ENCODE measurements at regions not wholly inside any gene's neighbourhood (a gene's known extent, or its start where the extent isn't known, plus 50 kb on each side); places are given as distances from the start of the nearest gene placed in this dataset.

- no peak for DNase-seq (ENCODE audit: low spot score)
Measured at GRCh38 chr3:56985460-56985859, 75.0 kb upstream of the SPATA12 start.

GRCh38 chr3:56983427-56983826 is 77.0 kb upstream of the SPATA12 start:
- DNase-seq (ENCODE audit: low spot score): no peak

GRCh38 chr3:56981445-56982230 is 78.8 kb upstream of the SPATA12 start:
- no peak for DNase-seq (ENCODE audit: low spot score)

- DNase-seq (ENCODE audit: low spot score): no peak
Measured at GRCh38 chr3:56980798-56981390, 79.6 kb upstream of the SPATA12 start.

GRCh38 chr3:56980243-56980642 is 80.2 kb upstream of the SPATA12 start:
- DNase-seq (ENCODE audit: low spot score): no peak

- DNase-seq (ENCODE audit: low spot score): no peak
Measured at GRCh38 chr3:56979791-56980190, 80.7 kb upstream of the SPATA12 start.

- no peak for DNase-seq (ENCODE audit: low spot score)
Measured at GRCh38 chr3:56977561-56977889, 82.9 kb upstream of the SPATA12 start.

GRCh38 chr3:56976651-56977560 is 83.6 kb upstream of the SPATA12 start:
- peak; percentile 84 for DNase-seq (ENCODE audit: low spot score)

GRCh38 chr3:56975567-56975966 is 84.9 kb upstream of the SPATA12 start:
- DNase-seq (ENCODE audit: low spot score): no peak

- DNase-seq (ENCODE audit: low spot score): no peak
Measured at GRCh38 chr3:56974247-56974930, 86.1 kb upstream of the SPATA12 start.

GRCh38 chr3:56971816-56972215 is 88.6 kb upstream of the SPATA12 start:
- DNase-seq (ENCODE audit: low spot score): no peak

- DNase-seq (ENCODE audit: low spot score): no peak
Measured at GRCh38 chr3:56971261-56971660, 89.2 kb upstream of the SPATA12 start.

GRCh38 chr3:56970461-56970879 is 90.0 kb upstream of the SPATA12 start:
- DNase-seq (ENCODE audit: low spot score): peak; percentile 52

- no peak for DNase-seq (ENCODE audit: low spot score)
Measured at GRCh38 chr3:56969851-56970250, 90.6 kb upstream of the SPATA12 start.

- no peak for DNase-seq (ENCODE audit: low spot score)
Measured at GRCh38 chr3:56966509-56966908, 94.0 kb upstream of the SPATA12 start.

- DNase-seq (ENCODE audit: low spot score): no peak
Measured at GRCh38 chr3:56966104-56966503, 94.4 kb upstream of the SPATA12 start.

GRCh38 chr3:56962922-56963321 is 97.5 kb upstream of the SPATA12 start:
- no peak for DNase-seq (ENCODE audit: low spot score)

- DNase-seq (ENCODE audit: low spot score): no peak
Measured at GRCh38 chr3:56962206-56962605, 98.3 kb upstream of the SPATA12 start.

GRCh38 chr3:56960234-56960917 is 100.1 kb upstream of the SPATA12 start:
- no peak for DNase-seq (ENCODE audit: low spot score)

GRCh38 chr3:56958879-56959278 is 101.6 kb upstream of the SPATA12 start:
- no peak for DNase-seq (ENCODE audit: low spot score)

- DNase-seq (ENCODE audit: low spot score): no peak
Measured at GRCh38 chr3:56957522-56957921, 102.9 kb upstream of the SPATA12 start.

- no peak for DNase-seq (ENCODE audit: low spot score)
Measured at GRCh38 chr3:56956906-56957305, 103.6 kb upstream of the SPATA12 start.
